ENCODE measurements at regions not wholly inside any gene's neighbourhood (a gene's known extent, or its start where the extent isn't known, plus 50 kb on each side); places are given as distances from the start of the nearest gene placed in this dataset.

DNA sequence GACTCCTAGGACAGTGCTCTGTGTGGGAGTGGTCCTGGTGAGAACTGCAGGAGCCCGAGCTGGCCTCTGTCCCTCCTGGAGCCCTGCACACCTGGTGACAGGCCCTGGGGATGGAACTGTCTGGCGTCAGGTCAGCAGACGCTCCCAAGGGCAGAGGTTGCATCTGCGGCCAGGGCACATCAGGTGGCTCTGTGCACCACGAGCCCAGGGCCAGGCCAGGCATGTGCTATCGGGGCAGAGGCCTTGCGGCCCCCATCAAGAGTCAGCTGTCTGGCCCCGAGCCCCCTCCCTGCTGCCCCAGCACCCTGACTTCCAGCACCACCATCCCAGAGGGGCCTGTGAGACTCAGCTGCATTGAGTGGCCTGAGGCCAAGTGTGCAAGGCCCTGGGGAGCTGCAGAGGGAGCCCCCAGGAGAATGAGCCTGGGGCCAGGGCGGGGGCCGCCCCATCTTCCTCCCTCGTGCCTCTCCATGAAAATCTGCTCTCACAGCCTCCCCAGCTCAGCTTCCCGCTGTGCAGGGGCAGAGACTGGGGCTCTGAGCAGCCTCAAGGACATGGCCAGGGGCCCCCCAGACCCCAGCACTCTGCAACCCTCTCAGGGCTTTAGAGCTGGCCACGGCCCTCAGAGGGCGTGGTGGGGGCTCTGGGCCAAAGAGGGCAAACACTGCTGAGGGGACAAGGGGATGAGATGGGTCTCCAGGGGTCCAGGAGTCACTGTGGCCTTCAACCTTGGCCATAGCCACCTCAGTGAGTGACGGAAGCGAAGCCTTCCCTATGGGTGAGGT, 56.4 kb downstream of the RTL6 start:
- DNase-seq (ENCODE audit: low read depth, low spot score) (no peak), ATAC-seq (no peak)
- Histone ChIP-seq H3K27ac (ENCODE audit: low read depth, low read length) (no peak overlapping the region), H4K20me1 (ENCODE audit: insufficient read depth) (no peaks in the 10 kb centered on the region), H3K4me2 (ENCODE audit: low read length) (no peak overlapping the region), H3K9me2 (ENCODE audit: insufficient read depth) (no peaks in the 10 kb centered on the region), H3K9ac (ENCODE audit: low read length) (no peak overlapping the region), H3K27me3 (ENCODE audit: insufficient read depth, low read length) (no peaks in the 10 kb centered on the region), H3K79me2 (ENCODE audit: insufficient read depth, low read length) (no peaks in the 10 kb centered on the region), H3K9me3 (ENCODE audit: control insufficient read depth in 1 of 2, insufficient read depth in 1 of 2, low read depth in 1 of 2, low read length in 2 of 2) (0 out of 4 replicates have a peak, but pooled peaks cover 0 to 3% of the 10 kb centered on the region in 2 experiments), H3K4me1 (ENCODE audit: control insufficient read depth in 1 of 2, insufficient read depth in 2 of 2, low read length in 2 of 2) (peaks cover 3 to 13% of the 10 kb centered on the region in 2 experiments; a peak in 2 of 4 replicates), H3K36me3 (ENCODE audit: control insufficient read depth in 1 of 2, insufficient read depth in 2 of 2, low read length in 2 of 2) (no peaks in the 10 kb centered on the region), H3K4me3 (replicated peaks in 1 of 2; ENCODE audit: low read depth in 1 of 2, low read length in 2 of 2) (no peak overlapping the region), H2AFZ (ENCODE audit: low read depth, low read length, poor library complexity, severe bottlenecking) (no peak overlapping the region)
- TF ChIP-seq, protein P1, sequence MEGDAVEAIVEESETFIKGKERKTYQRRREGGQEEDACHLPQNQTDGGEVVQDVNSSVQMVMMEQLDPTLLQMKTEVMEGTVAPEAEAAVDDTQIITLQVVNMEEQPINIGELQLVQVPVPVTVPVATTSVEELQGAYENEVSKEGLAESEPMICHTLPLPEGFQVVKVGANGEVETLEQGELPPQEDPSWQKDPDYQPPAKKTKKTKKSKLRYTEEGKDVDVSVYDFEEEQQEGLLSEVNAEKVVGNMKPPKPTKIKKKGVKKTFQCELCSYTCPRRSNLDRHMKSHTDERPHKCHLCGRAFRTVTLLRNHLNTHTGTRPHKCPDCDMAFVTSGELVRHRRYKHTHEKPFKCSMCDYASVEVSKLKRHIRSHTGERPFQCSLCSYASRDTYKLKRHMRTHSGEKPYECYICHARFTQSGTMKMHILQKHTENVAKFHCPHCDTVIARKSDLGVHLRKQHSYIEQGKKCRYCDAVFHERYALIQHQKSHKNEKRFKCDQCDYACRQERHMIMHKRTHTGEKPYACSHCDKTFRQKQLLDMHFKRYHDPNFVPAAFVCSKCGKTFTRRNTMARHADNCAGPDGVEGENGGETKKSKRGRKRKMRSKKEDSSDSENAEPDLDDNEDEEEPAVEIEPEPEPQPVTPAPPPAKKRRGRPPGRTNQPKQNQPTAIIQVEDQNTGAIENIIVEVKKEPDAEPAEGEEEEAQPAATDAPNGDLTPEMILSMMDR (IDR thresholded peaks at IDR 0.05 in 2 of 3, conservative IDR thresholded peaks at IDR 0.05 in 1 of 3; ENCODE audit: borderline replicate concordance in 1 of 3, insufficient read depth in 1 of 3, low read depth in 2 of 3, low read length in 2 of 3), result no peak
- TF ChIP-seq SRF (IDR thresholded peaks at IDR 0.05; ENCODE audit: low read depth) (no peak), ELF1 (IDR thresholded peaks at IDR 0.05; ENCODE audit: borderline replicate concordance, low read depth) (no peak), FOSL1 (IDR thresholded peaks at IDR 0.05; ENCODE audit: low read depth) (no peak), EZH2phosphoT487 (IDR thresholded peaks at IDR 0.05; ENCODE audit: borderline replicate concordance) (no peak), CBX3 (IDR thresholded peaks at IDR 0.05; ENCODE audit: low read depth) (no peak), JUND (IDR thresholded peaks at IDR 0.05) (no peak), POLR2AphosphoS5 (IDR thresholded peaks at IDR 0.05; ENCODE audit: low read depth, low read length) (no peak)
- BruUV-seq (replicated peaks), result no TSS peak
- ChIA-PET CTCF (no interaction called here), POLR2A (no interaction called here), RAD21 (ENCODE audit: low non-redundant PET in 1 of 2, low total read pairs in 2 of 2, uncharacterized antibody in 2 of 2, unreplicated experiment in 2 of 2) (no interaction called here)
- intact Hi-C loops (cut with micrococcal nuclease), result no loop called here

Data from HCT116 (cell line).